Mesothelial cell of epicardium (in vitro differentiated cells): ENCODE measurements at regions not wholly inside any gene's neighbourhood (a gene's known extent, or its start where the extent isn't known, plus 50 kb on each side); places are given as distances from the start of the nearest gene placed in this dataset.

ENCODE experiments used
- DNase-seq, 2 experiments: peaks; one replicate each; pipeline ENCODE4 v3.0.0; 2021; ENCODE audit warnings: low spot score in 2 of 2; ENCODE audit not compliant: unreplicated experiment in 2 of 2
- H3K27ac Mint-ChIP-seq: 2 replicates; pipeline ENCODE4 v1.8.0; 2021; ENCODE audit warnings: mixed read lengths
- H3K27me3 Mint-ChIP-seq: 2 replicates; pipeline ENCODE4 v1.8.0; 2021; ENCODE audit warnings: low read depth, mixed read lengths
- H3K36me3 Mint-ChIP-seq: 2 replicates; pipeline ENCODE4 v1.8.0; 2021; ENCODE audit warnings: mixed read lengths
- H3K4me1 Mint-ChIP-seq: 2 replicates; pipeline ENCODE4 v1.8.0; 2021; ENCODE audit warnings: mixed read lengths
- H3K4me3 Mint-ChIP-seq: 2 replicates; pipeline ENCODE4 v1.8.0; 2021; ENCODE audit warnings: mild to moderate bottlenecking, moderate library complexity, mixed read lengths
- H3K9me3 Mint-ChIP-seq: 2 replicates; pipeline ENCODE4 v1.8.0; 2021; ENCODE audit warnings: mixed read lengths
- TF ChIP-seq, protein P1 (sequence below): fragments of 200-600 bp; sonication (generic); IDR thresholded peaks from one replicate; pipeline ENCODE4 v1.5.0; 2021; ENCODE audit warnings: antibody characterized with exemption; ENCODE audit not compliant: unreplicated experiment

DNA sequence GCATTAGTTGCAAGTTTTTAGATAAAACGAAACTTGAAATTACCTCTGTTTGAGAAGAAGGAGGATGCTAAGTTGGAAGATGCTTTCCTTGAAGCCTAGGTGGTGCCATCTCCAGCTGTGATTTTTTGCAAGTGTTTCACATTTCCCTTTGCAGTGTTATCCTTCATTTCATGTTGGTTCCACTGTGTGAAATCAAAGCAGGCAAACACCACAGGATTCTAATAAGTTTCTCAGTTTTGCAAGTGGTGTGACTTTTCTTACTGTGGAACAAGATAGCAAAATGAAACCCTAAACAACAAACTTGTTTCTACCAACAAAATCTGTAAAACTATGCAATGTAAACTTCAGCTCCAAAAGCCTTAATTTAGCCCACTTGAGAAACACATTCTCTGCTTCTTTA, 260.9 kb downstream of the OXSM start:
- no peak overlapping the region for H3K4me3 Mint-ChIP-seq
- H3K4me1 Mint-ChIP-seq: no peaks in the 10 kb centered on the region
- DNase-seq: no peak
- H3K27ac Mint-ChIP-seq: no peak overlapping the region
- no peaks in the 10 kb centered on the region for H3K36me3 Mint-ChIP-seq
- H3K27me3 Mint-ChIP-seq: no peaks in the 10 kb centered on the region
- peaks cover 5% of the 10 kb centered on the region for H3K9me3 Mint-ChIP-seq
- TF ChIP-seq, protein P1, sequence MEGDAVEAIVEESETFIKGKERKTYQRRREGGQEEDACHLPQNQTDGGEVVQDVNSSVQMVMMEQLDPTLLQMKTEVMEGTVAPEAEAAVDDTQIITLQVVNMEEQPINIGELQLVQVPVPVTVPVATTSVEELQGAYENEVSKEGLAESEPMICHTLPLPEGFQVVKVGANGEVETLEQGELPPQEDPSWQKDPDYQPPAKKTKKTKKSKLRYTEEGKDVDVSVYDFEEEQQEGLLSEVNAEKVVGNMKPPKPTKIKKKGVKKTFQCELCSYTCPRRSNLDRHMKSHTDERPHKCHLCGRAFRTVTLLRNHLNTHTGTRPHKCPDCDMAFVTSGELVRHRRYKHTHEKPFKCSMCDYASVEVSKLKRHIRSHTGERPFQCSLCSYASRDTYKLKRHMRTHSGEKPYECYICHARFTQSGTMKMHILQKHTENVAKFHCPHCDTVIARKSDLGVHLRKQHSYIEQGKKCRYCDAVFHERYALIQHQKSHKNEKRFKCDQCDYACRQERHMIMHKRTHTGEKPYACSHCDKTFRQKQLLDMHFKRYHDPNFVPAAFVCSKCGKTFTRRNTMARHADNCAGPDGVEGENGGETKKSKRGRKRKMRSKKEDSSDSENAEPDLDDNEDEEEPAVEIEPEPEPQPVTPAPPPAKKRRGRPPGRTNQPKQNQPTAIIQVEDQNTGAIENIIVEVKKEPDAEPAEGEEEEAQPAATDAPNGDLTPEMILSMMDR: no peak

DNA sequence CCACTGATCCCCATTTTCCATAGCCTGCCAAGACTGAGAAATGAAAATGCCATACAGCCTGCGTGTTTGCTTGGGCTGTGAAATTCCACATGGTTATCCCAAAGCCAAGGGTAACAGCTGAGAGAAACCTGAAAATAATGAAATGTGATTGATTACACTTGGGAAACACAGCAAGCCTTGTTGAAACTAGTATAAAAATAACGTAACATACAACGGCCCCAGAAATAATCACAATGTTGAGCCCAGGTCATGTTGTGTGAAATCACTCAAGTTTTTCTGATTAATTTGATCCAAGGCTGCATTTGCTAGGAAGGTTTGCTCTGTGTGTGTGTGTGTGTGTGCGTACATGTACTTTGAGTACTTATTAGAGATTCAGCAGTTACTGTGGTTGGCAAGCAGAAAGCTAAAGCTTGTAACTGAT, 269.0 kb downstream of the OXSM start:
- TF ChIP-seq, protein P1: no peak
- no peak for DNase-seq
- H3K4me1 Mint-ChIP-seq: peaks cover 2% of the 10 kb centered on the region
- no peak overlapping the region for H3K27ac Mint-ChIP-seq
- no peak overlapping the region for H3K4me3 Mint-ChIP-seq
- H3K27me3 Mint-ChIP-seq: peaks cover 1% of the 10 kb centered on the region
- H3K9me3 Mint-ChIP-seq: no peaks in the 10 kb centered on the region
- H3K36me3 Mint-ChIP-seq: no peaks in the 10 kb centered on the region

DNA sequence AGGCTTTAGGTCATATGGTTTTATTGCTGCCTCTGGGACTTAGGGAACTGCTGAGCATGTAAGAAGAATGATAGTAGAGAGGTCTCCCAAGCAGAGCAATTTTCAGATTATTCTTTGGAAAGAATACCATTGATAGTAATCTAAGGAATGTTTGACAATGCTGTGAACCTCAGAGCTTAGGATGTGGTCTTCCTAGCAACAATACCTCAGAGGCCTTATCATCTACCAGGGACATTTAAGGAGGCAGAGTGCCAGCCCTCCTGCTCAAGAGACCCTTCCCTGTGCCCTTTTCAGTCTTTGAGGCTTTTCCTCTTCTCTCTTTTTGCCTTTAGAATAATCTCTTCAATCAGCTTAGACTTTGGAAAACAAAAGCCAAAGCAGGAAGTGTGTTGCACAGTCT, 272.1 kb downstream of the OXSM start:
- no peaks in the 10 kb centered on the region for H3K9me3 Mint-ChIP-seq
- peaks cover 1% of the 10 kb centered on the region for H3K27me3 Mint-ChIP-seq
- H3K27ac Mint-ChIP-seq: no peak overlapping the region
- no peak for DNase-seq
- H3K36me3 Mint-ChIP-seq: no peaks in the 10 kb centered on the region
- no peak overlapping the region for H3K4me3 Mint-ChIP-seq
- H3K4me1 Mint-ChIP-seq: peaks cover 2% of the 10 kb centered on the region
- TF ChIP-seq, protein P1: no peak

DNA sequence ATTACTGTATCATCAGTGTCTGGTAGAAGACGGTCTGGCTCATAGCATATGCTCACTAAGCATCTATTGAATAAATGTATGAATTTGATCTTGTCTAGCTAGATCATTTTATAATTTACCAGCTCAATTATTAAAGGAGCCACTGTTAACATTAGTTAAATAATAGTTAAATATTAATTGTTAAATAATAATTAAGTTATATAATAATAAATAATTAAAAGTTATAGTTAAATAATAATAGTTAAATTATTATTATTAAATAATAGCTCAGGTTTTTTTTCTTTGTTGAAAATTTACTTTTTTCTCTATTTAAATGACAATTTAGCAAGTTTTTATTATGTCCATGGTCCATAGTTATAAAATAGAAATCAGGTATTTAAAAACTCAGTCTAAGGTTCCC, 274.4 kb downstream of the OXSM start:
- TF ChIP-seq, protein P1: no peak
- Mint-ChIP-seq H3K4me3 (no peak overlapping the region), H3K9me3 (no peaks in the 10 kb centered on the region), H3K36me3 (no peaks in the 10 kb centered on the region), H3K27me3 (peaks cover 1% of the 10 kb centered on the region), H3K27ac (no peak overlapping the region), H3K4me1 (no peaks in the 10 kb centered on the region)
- DNase-seq: no peak

DNA sequence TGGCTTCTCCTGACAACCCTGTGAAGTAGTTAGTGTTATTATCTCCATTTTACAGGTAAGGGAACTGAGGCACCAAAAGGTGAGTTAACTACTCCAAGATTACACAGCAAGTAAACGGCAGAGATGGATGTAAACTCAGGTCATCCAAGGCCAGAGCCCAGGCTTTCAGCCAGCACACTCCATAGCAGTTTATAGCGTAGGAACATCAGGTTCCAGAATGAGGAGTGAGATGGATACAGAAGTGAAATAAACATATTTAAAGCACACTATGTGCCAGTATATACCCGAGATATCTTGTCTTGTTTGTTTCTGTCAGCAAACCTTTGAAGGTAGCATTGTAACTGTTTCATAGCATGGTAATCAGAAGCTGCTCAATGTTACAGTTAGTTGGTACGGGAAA, 279.0 kb downstream of the OXSM start:
- DNase-seq: no peak
- no peaks in the 10 kb centered on the region for H3K27me3 Mint-ChIP-seq
- no peak overlapping the region for H3K4me3 Mint-ChIP-seq
- H3K27ac Mint-ChIP-seq: no peak overlapping the region
- TF ChIP-seq, protein P1: no peak
- no peaks in the 10 kb centered on the region for H3K36me3 Mint-ChIP-seq
- peaks cover 4% of the 10 kb centered on the region for H3K4me1 Mint-ChIP-seq
- no peaks in the 10 kb centered on the region for H3K9me3 Mint-ChIP-seq

DNA sequence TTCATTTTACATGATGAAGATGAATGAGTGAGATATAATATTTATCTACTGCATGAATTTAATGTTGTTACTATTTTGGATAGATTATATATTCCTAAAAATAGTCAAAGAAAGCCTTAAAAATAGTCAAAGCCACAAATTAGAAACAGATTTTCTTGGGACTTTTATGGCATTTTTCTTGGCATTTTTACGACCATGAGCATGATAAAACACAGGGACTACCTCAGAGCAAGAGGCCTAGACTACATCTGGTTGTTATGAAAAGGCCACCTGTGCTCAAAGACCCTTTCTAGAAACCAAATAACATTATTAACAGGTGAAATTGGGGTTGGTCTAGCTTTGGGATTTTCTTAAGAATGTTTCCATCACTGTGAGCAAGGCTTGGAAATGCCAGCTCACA, 281.0 kb downstream of the OXSM start:
- no peaks in the 10 kb centered on the region for H3K36me3 Mint-ChIP-seq
- H3K4me1 Mint-ChIP-seq: peaks cover 6% of the 10 kb centered on the region
- TF ChIP-seq, protein P1: no peak
- H3K9me3 Mint-ChIP-seq: no peaks in the 10 kb centered on the region
- H3K4me3 Mint-ChIP-seq: no peak overlapping the region
- no peak overlapping the region for H3K27ac Mint-ChIP-seq
- H3K27me3 Mint-ChIP-seq: peaks cover 2% of the 10 kb centered on the region
- no peak for DNase-seq
